ENCODE measurements at regions not wholly inside any gene's neighbourhood (a gene's known extent, or its start where the extent isn't known, plus 50 kb on each side); places are given as distances from the start of the nearest gene placed in this dataset.

DNA sequence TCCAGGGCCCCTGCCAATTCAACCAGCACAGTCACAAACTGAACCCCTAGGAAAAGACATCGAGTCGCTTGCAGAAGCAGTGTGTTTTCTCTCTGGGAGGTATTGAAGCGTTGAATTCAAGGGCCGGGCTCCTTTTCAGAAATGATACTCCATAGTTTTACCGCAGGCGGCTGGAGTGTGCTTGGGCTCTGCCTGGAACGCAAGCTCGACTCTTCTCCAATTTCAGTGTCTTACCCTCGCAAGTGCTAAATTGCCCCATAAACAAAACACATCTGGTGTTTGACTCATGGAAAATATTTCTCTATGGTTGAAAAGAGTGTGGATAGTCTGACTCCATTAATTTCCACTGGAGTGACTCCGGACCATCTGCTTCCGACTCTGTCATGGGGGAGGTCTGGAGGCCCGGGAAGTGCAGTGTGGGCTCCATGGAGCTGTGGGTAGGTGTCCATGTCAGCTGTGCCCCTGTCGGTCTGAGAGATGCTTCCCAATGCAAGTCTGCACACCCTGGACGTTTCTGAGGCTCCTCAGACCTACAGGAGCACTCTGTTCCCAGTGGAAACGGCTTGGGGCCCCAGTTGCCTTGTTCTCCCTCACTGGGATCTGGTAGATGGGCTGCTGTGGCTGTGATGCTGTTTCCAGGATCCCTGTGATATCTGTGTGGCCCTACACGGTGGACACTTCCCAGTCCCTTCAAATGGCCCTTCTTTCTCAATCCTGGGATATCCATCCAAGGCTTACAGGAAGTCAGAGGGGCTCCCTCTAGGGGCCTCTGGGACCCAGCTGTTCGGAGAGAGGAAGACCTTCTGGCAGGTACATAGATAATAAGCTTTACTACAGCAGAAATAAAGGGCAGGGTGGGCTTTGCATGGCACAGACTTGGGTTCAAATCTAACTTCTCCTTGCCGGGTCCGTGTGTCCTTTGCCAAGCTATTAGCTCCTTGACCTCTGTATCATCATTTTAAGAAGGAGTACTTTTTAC, 119.8 kb upstream of the CDH13 start:
- TF ChIP-seq, protein P1, sequence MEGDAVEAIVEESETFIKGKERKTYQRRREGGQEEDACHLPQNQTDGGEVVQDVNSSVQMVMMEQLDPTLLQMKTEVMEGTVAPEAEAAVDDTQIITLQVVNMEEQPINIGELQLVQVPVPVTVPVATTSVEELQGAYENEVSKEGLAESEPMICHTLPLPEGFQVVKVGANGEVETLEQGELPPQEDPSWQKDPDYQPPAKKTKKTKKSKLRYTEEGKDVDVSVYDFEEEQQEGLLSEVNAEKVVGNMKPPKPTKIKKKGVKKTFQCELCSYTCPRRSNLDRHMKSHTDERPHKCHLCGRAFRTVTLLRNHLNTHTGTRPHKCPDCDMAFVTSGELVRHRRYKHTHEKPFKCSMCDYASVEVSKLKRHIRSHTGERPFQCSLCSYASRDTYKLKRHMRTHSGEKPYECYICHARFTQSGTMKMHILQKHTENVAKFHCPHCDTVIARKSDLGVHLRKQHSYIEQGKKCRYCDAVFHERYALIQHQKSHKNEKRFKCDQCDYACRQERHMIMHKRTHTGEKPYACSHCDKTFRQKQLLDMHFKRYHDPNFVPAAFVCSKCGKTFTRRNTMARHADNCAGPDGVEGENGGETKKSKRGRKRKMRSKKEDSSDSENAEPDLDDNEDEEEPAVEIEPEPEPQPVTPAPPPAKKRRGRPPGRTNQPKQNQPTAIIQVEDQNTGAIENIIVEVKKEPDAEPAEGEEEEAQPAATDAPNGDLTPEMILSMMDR (IDR thresholded peaks at IDR 0.05), result no peak
- TF ChIP-seq EZH2 (IDR thresholded peaks at IDR 0.05), result no peak

All from neural progenitor cell (in vitro differentiated cells).